AG09309 (cell line): ENCODE measurements at regions not wholly inside any gene's neighbourhood (a gene's known extent, or its start where the extent isn't known, plus 50 kb on each side); places are given as distances from the start of the nearest gene placed in this dataset.

ENCODE experiments used
- DNase-seq: peaks from one replicate; pipeline ENCODE4 v3.0.0-alpha.2; 2010; ENCODE audit warnings: low read depth
- H3K4me3 ChIP-seq: 2 replicates; pipeline ENCODE4 v1.5.1; 2011; ENCODE audit warnings: mild to moderate bottlenecking, low read depth, low read length, moderate library complexity; ENCODE audit not compliant: control insufficient read depth
- CTCF ChIP-seq: IDR thresholded peaks from 2 replicates; pipeline ENCODE4 v1.5.1; 2011; ENCODE audit warnings: mild to moderate bottlenecking, low read depth, low read length, inconsistent platforms; ENCODE audit not compliant: insufficient read depth, control insufficient read depth; ENCODE audit errors: missing control alignments

- H3K4me3 ChIP-seq: no peak overlapping the region
- TF ChIP-seq CTCF: no peak
- DNase-seq: no peak
These were observed 66.1 kb upstream of the ODC1 start for GRCh38 chr2:10514273-10514672.

- no peak for DNase-seq
- TF ChIP-seq CTCF: no peak
- no peak overlapping the region for H3K4me3 ChIP-seq
These were observed 65.1 kb upstream of the ODC1 start for GRCh38 chr2:10513201-10513600.

GRCh38 chr2:10508038-10508437 lies 59.9 kb upstream of the ODC1 start:
- H3K4me3 ChIP-seq: no peak overlapping the region
- no peak for TF ChIP-seq CTCF
- no peak for DNase-seq

DNA sequence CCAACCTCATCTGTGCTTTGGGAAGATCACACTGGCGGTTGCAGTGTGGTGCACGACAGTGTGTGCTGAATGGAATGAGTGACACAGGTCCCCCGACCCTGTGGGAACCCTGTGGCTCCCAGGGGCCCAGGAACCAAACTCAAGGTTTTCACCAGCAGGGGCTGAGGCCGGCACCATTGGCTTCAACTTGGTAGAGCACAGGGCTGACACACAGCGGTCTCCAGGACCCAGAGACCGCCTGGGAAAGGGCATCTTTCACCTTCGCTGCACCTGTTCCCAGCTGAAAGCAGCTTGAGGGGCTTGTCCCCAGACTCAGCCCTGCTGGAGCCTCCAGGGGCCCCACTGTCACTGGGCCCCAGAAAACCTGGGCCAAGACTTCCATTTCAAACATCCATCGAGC lies 59.0 kb upstream of the ODC1 start:
- TF ChIP-seq CTCF: no peak
- no peak overlapping the region for H3K4me3 ChIP-seq
- no peak for DNase-seq

DNA sequence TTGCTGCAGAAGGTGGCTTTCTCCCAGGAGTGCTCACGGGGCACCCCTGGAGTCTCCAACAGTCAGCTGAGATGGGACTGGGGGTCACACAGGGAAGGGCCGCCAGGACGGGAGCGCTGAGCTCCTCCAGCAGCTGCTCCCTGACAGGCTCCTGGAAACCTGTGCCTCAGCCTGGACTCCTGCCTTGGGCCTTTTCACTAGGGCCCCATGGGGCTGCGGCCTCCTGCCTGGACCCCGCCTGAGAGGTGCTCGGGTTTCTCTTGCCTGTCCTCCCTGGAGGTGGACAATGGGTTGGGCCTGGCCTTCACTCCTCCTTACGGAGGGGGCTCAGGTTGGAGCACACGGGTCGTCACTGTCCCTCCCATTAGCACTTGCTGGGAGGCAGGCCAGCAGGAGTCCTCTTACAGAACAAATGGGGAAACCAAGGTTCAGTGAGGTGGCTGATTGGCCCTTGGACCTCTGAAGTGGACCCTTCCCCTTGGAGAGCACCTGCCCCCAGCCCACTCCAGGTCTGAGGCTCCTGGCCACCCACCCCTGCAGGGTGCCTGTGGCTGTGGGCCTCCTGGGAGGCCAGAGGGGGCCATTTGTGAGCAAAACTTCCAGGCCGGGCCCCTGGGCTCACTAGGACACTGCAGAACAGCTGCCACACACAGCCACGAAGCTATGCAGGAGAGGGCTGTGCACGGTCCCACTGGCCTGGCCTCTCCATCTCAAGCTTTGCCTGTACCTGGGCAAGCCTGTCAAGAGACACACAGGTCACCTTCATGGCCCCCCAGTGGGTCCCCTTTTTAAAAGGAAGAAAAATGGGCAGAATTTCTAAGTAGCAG lies 57.1 kb upstream of the ODC1 start:
- TF ChIP-seq CTCF: no peak
- DNase-seq: no peak
- H3K4me3 ChIP-seq: no peak overlapping the region

- TF ChIP-seq CTCF: no peak
- no peak overlapping the region for H3K4me3 ChIP-seq
- DNase-seq: no peak
These were observed 56.4 kb upstream of the ODC1 start for GRCh38 chr2:10504370-10504993.
